HCT116 (cell line): ENCODE measurements at regions not wholly inside any gene's neighbourhood (a gene's known extent, or its start where the extent isn't known, plus 50 kb on each side); places are given as distances from the start of the nearest gene placed in this dataset.

Experiments used
- ATAC-seq: fragments of 200-7000 bp; cut with Tn5 transposase; 2 replicates; pipeline ENCODE4 v1.9.1; 2020; ENCODE audit warnings: mild to moderate bottlenecking, moderate library complexity
- BruUV-seq: library from RNA; stranded (reverse); fragments of 400-500 nt; replicated peaks from 2 replicates; lab custom pipeline; 2021; lab: Mats Ljungman, UMichigan
- CTCF ChIA-PET: fragments of 300-600 bp; sonication (Branson Sonifier 250); formaldehyde crosslinking; loops from one replicate; lab custom pipeline; 2021; ENCODE audit warnings: antibody characterized with exemption; lab: Charles Lee
- POLR2A ChIA-PET: fragments of 300-600, 350-600 bp; sonication (Branson Sonifier 250); formaldehyde crosslinking; loops from one replicate; lab custom pipeline; 2021; ENCODE audit warnings: antibody characterized with exemption; lab: Charles Lee
- RAD21 ChIA-PET, 2 experiments: fragments of 300-600 bp; sonication (Branson Sonifier 250); formaldehyde crosslinking; loops; one replicate each; lab custom pipeline; 2023; ENCODE audit warnings: low total read pairs in 2 of 2; ENCODE audit not compliant: uncharacterized antibody in 2 of 2, unreplicated experiment in 2 of 2, low non-redundant PET in 1 of 2; lab: Charles Lee
- DNase-seq: peaks from one replicate; pipeline ENCODE4 v3.0.0-alpha.2; 2010; ENCODE audit warnings: low read depth, low spot score
- H2AFZ ChIP-seq: fragments of 200-600 bp; shearing (Covaris generic), sonication (generic); 2 replicates; pipeline ENCODE4 v1.6.1; 2017; ENCODE audit warnings: low read depth, mixed run types, mixed read lengths, antibody characterized with exemption, low read length; ENCODE audit not compliant: poor library complexity, severe bottlenecking
- H3K27ac ChIP-seq: 2 replicates; pipeline ENCODE4 v1.5.1; 2012; ENCODE audit warnings: low read depth, low read length
- H3K27me3 ChIP-seq: fragments of 200-600 bp; sonication (generic); 2 replicates; pipeline ENCODE4 v1.6.1; 2016; ENCODE audit warnings: mixed run types, low read length, mixed read lengths; ENCODE audit not compliant: insufficient read depth
- H3K36me3 ChIP-seq, 2 experiments: fragments of 200-500 bp in 1 of 2; fragments of 200-600 bp in 1 of 2; sonication (Bioruptor generic) in 1 of 2; sonication (generic) in 1 of 2; 2 replicates each; pipeline versions ENCODE4 v1.5.1 to v1.6.1; 2014 to 2016; ENCODE audit warnings: low read length in 2 of 2, inconsistent platforms in 1 of 2, mixed read lengths in 1 of 2, mixed run types in 1 of 2; ENCODE audit not compliant: insufficient read depth in 2 of 2, control insufficient read depth in 1 of 2
- H3K4me1 ChIP-seq, 2 experiments: fragments of 200-600 bp in 1 of 2; sonication (generic) in 1 of 2; 2 replicates each; pipeline versions ENCODE4 v1.5.1 to v1.6.1; 2012 to 2017; ENCODE audit warnings: low read length in 2 of 2, inconsistent platforms in 1 of 2, mild to moderate bottlenecking in 1 of 2, mixed read lengths in 1 of 2, mixed run types in 1 of 2, moderate library complexity in 1 of 2; ENCODE audit not compliant: insufficient read depth in 2 of 2, control insufficient read depth in 1 of 2
- H3K4me2 ChIP-seq: fragments of 200-600 bp; sonication (generic); 2 replicates; pipeline ENCODE4 v1.6.1; 2017; ENCODE audit warnings: mixed run types, low read length, mixed read lengths
- H3K4me3 ChIP-seq, 2 experiments: fragments of 200-600 bp in 1 of 2; sonication (generic) in 1 of 2; replicated peaks in 1 of 2; 2 replicates each; pipeline ENCODE4 v1.5.1; 2011 to 2016; ENCODE audit warnings: low read length in 2 of 2, control low read depth in 1 of 2, low read depth in 1 of 2, mild to moderate bottlenecking in 1 of 2, mixed read lengths in 1 of 2, mixed run types in 1 of 2
- H3K79me2 ChIP-seq: fragments of 200-600 bp; sonication (generic); 2 replicates; pipeline ENCODE4 v1.6.1; 2017; ENCODE audit warnings: mild to moderate bottlenecking, mixed run types, low read length, moderate library complexity, mixed read lengths; ENCODE audit not compliant: insufficient read depth
- H3K9ac ChIP-seq: fragments of 200-600 bp; sonication (generic); 2 replicates; pipeline ENCODE4 v1.6.1; 2016; ENCODE audit warnings: low read length, mixed read lengths
- H3K9me2 ChIP-seq: fragments of 200-600 bp; sonication (generic), shearing (Covaris generic); 2 replicates; pipeline ENCODE4 v1.6.1; 2017; ENCODE audit warnings: mixed run types, mild to moderate bottlenecking, moderate library complexity; ENCODE audit not compliant: insufficient read depth
- H3K9me3 ChIP-seq, 2 experiments: fragments of 200-500 bp in 1 of 2; fragments of 200-600 bp in 1 of 2; sonication (Bioruptor generic) in 1 of 2; sonication (generic) in 1 of 2; 2 replicates each; pipeline ENCODE4 v1.6.1; 2014 to 2017; ENCODE audit warnings: low read length in 2 of 2, mixed read lengths in 2 of 2, inconsistent platforms in 1 of 2, low read depth in 1 of 2, mild to moderate bottlenecking in 1 of 2, mixed run types in 1 of 2, moderate library complexity in 1 of 2; ENCODE audit not compliant: control insufficient read depth in 1 of 2, insufficient read depth in 1 of 2
- H4K20me1 ChIP-seq: fragments of 200-600 bp; sonication (generic), shearing (Covaris generic); 2 replicates; pipeline ENCODE4 v1.6.1; 2017; ENCODE audit warnings: mixed run types, mild to moderate bottlenecking, moderate library complexity; ENCODE audit not compliant: insufficient read depth
- ATF3 ChIP-seq: IDR thresholded peaks from 2 replicates; pipeline ENCODE4 v1.6.1; 2012
- CEBPB ChIP-seq: IDR thresholded peaks from 2 replicates; pipeline ENCODE4 v1.6.1; 2012; ENCODE audit warnings: low read depth
- EGR1 ChIP-seq: IDR thresholded peaks from 2 replicates; pipeline ENCODE4 v1.6.1; 2012; ENCODE audit warnings: low read depth
- ELF1 ChIP-seq: IDR thresholded peaks from 2 replicates; pipeline ENCODE4 v1.6.1; 2012; ENCODE audit warnings: low read depth, borderline replicate concordance
- EZH2 ChIP-seq: fragments of 200-600 bp; sonication (generic); IDR thresholded peaks from 2 replicates; pipeline ENCODE4 v1.6.1; 2017; ENCODE audit warnings: antibody characterized with exemption, mixed run types
- EZH2phosphoT487 ChIP-seq: fragments of 200-600 bp; IDR thresholded peaks from 2 replicates; pipeline ENCODE4 v1.6.1; 2018; ENCODE audit warnings: antibody characterized with exemption, borderline replicate concordance
- JUND ChIP-seq: IDR thresholded peaks from 2 replicates; pipeline ENCODE4 v1.6.1; 2012
- MAX ChIP-seq: IDR thresholded peaks from 2 replicates; pipeline ENCODE4 v1.6.1; 2012
- POLR2A ChIP-seq: IDR thresholded peaks from 2 replicates; pipeline ENCODE4 v1.7.0; 2011; ENCODE audit warnings: borderline replicate concordance; ENCODE audit not compliant: insufficient read depth, insufficient read length; ENCODE audit errors: extremely low read depth
- SIN3A ChIP-seq: IDR thresholded peaks from 2 replicates; pipeline ENCODE4 v1.6.1; 2012; ENCODE audit warnings: low read depth
- SRF ChIP-seq: IDR thresholded peaks from 2 replicates; pipeline ENCODE4 v1.6.1; 2012; ENCODE audit warnings: low read depth
- TCF7L2 ChIP-seq: IDR thresholded peaks from 2 replicates; pipeline ENCODE4 v1.7.0; 2011; ENCODE audit warnings: borderline replicate concordance, inconsistent platforms; ENCODE audit not compliant: insufficient read depth, insufficient read length; ENCODE audit errors: extremely low read depth
- ZFX ChIP-seq: fragments of 450-650 bp; IDR thresholded peaks from 2 replicates; pipeline ENCODE4 v1.6.1; 2017
- ZNF274 ChIP-seq: fragments of 200-500 bp; sonication (Bioruptor generic); IDR thresholded peaks from 2 replicates; pipeline ENCODE4 v1.6.1; 2014; ENCODE audit warnings: mild to moderate bottlenecking, low read depth, low read length, inconsistent platforms
- intact Hi-C: fragments of 100-400 bp; cut with micrococcal nuclease; formaldehyde crosslinking; loops from 2 replicates; pipeline ENCODE4 v1.10.0; 2022
- TF ChIP-seq, protein P1 (sequence below): IDR thresholded peaks from 2 replicates; pipeline ENCODE4 v1.6.1; 2012; ENCODE audit warnings: low read depth
- TF ChIP-seq, protein P2 (sequence below): IDR thresholded peaks from 2 replicates; pipeline ENCODE4 v1.6.1; 2011; ENCODE audit warnings: mild to moderate bottlenecking, low read length, moderate library complexity; ENCODE audit not compliant: insufficient replicate concordance; ENCODE audit errors: extremely low read depth

- no peak for DNase-seq
- no peak overlapping the region for H3K4me2 ChIP-seq
Observed at GRCh38 chr3:80586338-80586737, 818.5 kb upstream of the ROBO1 start.

GRCh38 chr3:80580146-80580545 is 812.3 kb upstream of the ROBO1 start:
- CTCF ChIA-PET, result no interaction called here

More at GRCh38 chr3:80586338-80586737, 818.5 kb upstream of the ROBO1 start:
- Histone ChIP-seq H3K36me3 (no peaks in the 10 kb centered on the region), H3K9me2 (no peaks in the 10 kb centered on the region), H3K79me2 (no peaks in the 10 kb centered on the region), H4K20me1 (no peaks in the 10 kb centered on the region), H3K4me1 (no peaks in the 10 kb centered on the region), H3K4me3 (no peak overlapping the region), H3K27ac (no peak overlapping the region), H2AFZ (no peak overlapping the region), H3K9ac (no peak overlapping the region), H3K9me3 (peaks cover 3 to 14% of the 10 kb centered on the region in 2 experiments; a peak in 2 of 4 replicates), H3K27me3 (no peaks in the 10 kb centered on the region)
- no TSS peak for BruUV-seq
- ChIA-PET CTCF (interaction anchor here (0.6 kb wide), 1 partner anchor 105 kb away, joined by 3 read pairs; no protein-coding TSS in a partner anchor), POLR2A (no interaction called here), RAD21 (no interaction called here)
- ATAC-seq, result no peak
- no peak for TF ChIP-seq EZH2phosphoT487
- intact Hi-C loops, result no loop called here

More at GRCh38 chr3:80580146-80580545, 812.3 kb upstream of the ROBO1 start:
- no peak overlapping the region for H3K27ac ChIP-seq
- no peaks in the 10 kb centered on the region for H3K27me3 ChIP-seq
- H3K36me3 ChIP-seq, result no peaks in the 10 kb centered on the region
- DNase-seq, result no peak
- H4K20me1 ChIP-seq, result no peaks in the 10 kb centered on the region
- H3K4me2 ChIP-seq, result no peak overlapping the region
- RAD21 ChIA-PET, result no interaction called here
- no peak for ATAC-seq
- no TSS peak for BruUV-seq
- H3K9ac ChIP-seq, result no peak overlapping the region
- no peak overlapping the region for H3K4me3 ChIP-seq
- POLR2A ChIA-PET, result no interaction called here
- H3K4me1 ChIP-seq, result no peaks in the 10 kb centered on the region
- no peaks in the 10 kb centered on the region for H3K79me2 ChIP-seq
- H3K9me2 ChIP-seq, result no peaks in the 10 kb centered on the region
- intact Hi-C loops, result no loop called here
- peaks cover 3 to 24% of the 10 kb centered on the region in 2 experiments; a peak in 2 of 4 replicates for H3K9me3 ChIP-seq
- TF ChIP-seq SRF (no peak), SIN3A (no peak), TCF7L2 (no peak), ATF3 (no peak), ELF1 (no peak), ZFX (no peak), EGR1 (no peak), EZH2 (no peak), CEBPB (no peak), JUND (no peak), MAX (no peak), POLR2A (no peak), ZNF274 (no peak)
- TF ChIP-seq, protein P1, sequence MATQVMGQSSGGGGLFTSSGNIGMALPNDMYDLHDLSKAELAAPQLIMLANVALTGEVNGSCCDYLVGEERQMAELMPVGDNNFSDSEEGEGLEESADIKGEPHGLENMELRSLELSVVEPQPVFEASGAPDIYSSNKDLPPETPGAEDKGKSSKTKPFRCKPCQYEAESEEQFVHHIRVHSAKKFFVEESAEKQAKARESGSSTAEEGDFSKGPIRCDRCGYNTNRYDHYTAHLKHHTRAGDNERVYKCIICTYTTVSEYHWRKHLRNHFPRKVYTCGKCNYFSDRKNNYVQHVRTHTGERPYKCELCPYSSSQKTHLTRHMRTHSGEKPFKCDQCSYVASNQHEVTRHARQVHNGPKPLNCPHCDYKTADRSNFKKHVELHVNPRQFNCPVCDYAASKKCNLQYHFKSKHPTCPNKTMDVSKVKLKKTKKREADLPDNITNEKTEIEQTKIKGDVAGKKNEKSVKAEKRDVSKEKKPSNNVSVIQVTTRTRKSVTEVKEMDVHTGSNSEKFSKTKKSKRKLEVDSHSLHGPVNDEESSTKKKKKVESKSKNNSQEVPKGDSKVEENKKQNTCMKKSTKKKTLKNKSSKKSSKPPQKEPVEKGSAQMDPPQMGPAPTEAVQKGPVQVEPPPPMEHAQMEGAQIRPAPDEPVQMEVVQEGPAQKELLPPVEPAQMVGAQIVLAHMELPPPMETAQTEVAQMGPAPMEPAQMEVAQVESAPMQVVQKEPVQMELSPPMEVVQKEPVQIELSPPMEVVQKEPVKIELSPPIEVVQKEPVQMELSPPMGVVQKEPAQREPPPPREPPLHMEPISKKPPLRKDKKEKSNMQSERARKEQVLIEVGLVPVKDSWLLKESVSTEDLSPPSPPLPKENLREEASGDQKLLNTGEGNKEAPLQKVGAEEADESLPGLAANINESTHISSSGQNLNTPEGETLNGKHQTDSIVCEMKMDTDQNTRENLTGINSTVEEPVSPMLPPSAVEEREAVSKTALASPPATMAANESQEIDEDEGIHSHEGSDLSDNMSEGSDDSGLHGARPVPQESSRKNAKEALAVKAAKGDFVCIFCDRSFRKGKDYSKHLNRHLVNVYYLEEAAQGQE, result no peak
- TF ChIP-seq, protein P2, sequence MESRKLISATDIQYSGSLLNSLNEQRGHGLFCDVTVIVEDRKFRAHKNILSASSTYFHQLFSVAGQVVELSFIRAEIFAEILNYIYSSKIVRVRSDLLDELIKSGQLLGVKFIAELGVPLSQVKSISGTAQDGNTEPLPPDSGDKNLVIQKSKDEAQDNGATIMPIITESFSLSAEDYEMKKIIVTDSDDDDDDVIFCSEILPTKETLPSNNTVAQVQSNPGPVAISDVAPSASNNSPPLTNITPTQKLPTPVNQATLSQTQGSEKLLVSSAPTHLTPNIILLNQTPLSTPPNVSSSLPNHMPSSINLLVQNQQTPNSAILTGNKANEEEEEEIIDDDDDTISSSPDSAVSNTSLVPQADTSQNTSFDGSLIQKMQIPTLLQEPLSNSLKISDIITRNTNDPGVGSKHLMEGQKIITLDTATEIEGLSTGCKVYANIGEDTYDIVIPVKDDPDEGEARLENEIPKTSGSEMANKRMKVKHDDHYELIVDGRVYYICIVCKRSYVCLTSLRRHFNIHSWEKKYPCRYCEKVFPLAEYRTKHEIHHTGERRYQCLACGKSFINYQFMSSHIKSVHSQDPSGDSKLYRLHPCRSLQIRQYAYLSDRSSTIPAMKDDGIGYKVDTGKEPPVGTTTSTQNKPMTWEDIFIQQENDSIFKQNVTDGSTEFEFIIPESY, result no peak
- H2AFZ ChIP-seq, result no peak overlapping the region
